Epithelial cell of proximal tubule (primary cell): ENCODE measurements at regions not wholly inside any gene's neighbourhood (a gene's known extent, or its start where the extent isn't known, plus 50 kb on each side); places are given as distances from the start of the nearest gene placed in this dataset.

ENCODE experiments used
- DNase-seq: peaks from one replicate; pipeline ENCODE4 v3.0.0-alpha.2; 2011; ENCODE audit warnings: low read depth
- H3K4me3 ChIP-seq: 2 replicates; pipeline ENCODE4 v1.5.1; 2011; ENCODE audit warnings: low read depth, mild to moderate bottlenecking, low read length
- TF ChIP-seq, protein P1 (sequence below): conservative IDR thresholded peaks from 2 replicates; pipeline ENCODE4 v1.5.1; 2012; ENCODE audit warnings: low read depth, mild to moderate bottlenecking, low read length

DNA sequence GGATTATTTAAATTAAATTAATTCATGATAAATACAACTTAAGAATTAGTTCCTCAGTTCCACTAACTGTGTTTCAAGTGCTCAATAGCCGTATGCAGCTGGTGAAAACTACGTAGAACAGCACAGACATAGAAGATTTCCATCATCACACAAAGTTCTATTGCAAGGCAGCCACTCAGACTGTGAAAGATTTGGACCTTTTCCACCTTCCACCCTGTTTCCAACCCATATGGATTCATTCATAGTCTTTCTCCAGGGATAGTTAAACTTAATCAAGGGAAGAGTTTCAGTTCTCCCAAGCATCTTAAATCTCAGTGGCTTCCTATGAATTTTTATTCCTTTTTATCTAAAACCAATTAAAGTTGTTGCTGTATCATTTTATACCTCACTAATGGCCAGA, 2030.8 kb downstream of the SUCLG1 start:
- H3K4me3 ChIP-seq = no peak overlapping the region
- no peak for DNase-seq
- TF ChIP-seq, protein P1, sequence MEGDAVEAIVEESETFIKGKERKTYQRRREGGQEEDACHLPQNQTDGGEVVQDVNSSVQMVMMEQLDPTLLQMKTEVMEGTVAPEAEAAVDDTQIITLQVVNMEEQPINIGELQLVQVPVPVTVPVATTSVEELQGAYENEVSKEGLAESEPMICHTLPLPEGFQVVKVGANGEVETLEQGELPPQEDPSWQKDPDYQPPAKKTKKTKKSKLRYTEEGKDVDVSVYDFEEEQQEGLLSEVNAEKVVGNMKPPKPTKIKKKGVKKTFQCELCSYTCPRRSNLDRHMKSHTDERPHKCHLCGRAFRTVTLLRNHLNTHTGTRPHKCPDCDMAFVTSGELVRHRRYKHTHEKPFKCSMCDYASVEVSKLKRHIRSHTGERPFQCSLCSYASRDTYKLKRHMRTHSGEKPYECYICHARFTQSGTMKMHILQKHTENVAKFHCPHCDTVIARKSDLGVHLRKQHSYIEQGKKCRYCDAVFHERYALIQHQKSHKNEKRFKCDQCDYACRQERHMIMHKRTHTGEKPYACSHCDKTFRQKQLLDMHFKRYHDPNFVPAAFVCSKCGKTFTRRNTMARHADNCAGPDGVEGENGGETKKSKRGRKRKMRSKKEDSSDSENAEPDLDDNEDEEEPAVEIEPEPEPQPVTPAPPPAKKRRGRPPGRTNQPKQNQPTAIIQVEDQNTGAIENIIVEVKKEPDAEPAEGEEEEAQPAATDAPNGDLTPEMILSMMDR = no peak

DNA sequence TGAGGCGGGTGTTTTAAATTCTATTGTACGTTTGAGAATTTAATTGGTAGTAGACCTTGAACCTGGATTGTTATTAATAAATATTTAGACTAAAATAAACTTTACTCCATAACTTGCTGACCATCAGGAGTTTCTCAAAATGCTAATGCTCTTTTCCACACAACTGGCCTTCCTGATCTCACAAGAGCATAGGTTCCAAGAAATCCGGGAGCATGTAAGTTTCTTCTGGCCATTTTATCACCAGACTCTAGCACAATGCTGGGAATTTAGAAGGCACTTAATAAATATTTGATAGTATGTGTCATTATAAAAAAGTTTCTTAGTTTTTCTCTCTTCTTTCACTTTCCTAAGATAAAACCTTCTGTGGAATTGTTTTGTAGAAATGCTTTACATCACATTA, 2047.1 kb downstream of the SUCLG1 start:
- TF ChIP-seq, protein P1 = no peak
- DNase-seq = no peak
- no peak overlapping the region for H3K4me3 ChIP-seq

GRCh38 chr2:82411071-82411470, 2048.0 kb downstream of the SUCLG1 start:
- TF ChIP-seq, protein P1 = no peak
- H3K4me3 ChIP-seq = no peak overlapping the region
- DNase-seq = no peak

DNA sequence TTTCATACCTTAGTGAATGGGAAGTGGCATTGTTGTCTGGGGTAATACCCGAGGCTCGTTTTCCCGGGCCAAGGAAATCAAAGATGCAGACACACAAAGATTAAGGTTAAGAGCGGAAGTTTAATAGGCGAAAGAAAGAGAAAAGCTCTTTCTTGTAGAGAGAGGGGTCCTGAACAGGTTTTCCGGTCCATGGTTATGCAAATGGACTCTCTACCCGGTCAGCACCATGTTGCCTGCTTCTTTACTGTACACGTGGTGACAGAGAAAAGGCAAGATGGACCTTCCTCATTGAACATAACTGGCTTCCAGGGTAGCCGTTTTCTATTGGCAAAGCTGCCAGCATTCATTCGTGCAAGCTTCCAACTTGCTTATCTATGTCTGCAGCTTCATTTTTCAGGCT, 2063.5 kb downstream of the SUCLG1 start:
- DNase-seq = no peak
- H3K4me3 ChIP-seq = no peak overlapping the region
- TF ChIP-seq, protein P1 = no peak

- TF ChIP-seq, protein P1 = no peak
- no peak overlapping the region for H3K4me3 ChIP-seq
- DNase-seq = no peak
These were observed 2067.7 kb downstream of the SUCLG1 start for GRCh38 chr2:82391386-82391785.

GRCh38 chr2:82355622-82356021, 2051.1 kb upstream of the LRRTM1 start:
- TF ChIP-seq, protein P1 = no peak
- no peak overlapping the region for H3K4me3 ChIP-seq
- DNase-seq = no peak

DNA sequence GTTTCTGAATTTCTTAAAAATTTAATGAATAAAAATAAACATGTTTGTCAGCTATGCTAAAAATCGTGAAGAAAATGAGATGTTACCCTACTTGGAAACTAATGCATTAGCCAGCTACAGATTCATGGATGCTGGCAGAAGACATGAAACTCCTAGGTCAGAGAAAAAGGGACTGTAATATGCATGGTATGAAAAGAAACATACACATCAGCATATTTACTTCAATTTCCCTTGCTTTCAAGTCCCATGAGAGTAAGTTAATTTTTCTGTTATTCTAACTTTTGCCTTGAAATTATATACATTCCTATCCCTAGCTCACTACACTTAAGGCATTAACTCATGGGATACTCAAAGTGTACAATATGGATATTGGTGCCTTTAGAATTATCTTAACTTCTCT, 2041.4 kb upstream of the LRRTM1 start:
- no peak overlapping the region for H3K4me3 ChIP-seq
- TF ChIP-seq, protein P1 = no peak
- DNase-seq = no peak
